K562 (cell line): ENCODE measurements at regions not wholly inside any gene's neighbourhood (a gene's known extent, or its start where the extent isn't known, plus 50 kb on each side); places are given as distances from the start of the nearest gene placed in this dataset.

Experiments used
- ATAC-seq: fragments of 200-7000 bp; cut with Tn5 transposase; 3 replicates; pipeline ENCODE4 v1.9.1; 2020; ENCODE audit warnings: moderate library complexity
- BruUV-seq: library from RNA; stranded (reverse); fragments of 400-500 nt; replicated peaks from 2 replicates; lab custom pipeline; 2021; lab: Mats Ljungman, UMichigan
- CTCF ChIA-PET: fragments of 300-600 bp; formaldehyde crosslinking; extraction: SDS; loops from one replicate; lab custom pipeline; 2021; ENCODE audit warnings: low intra/inter-chr PET ratio; lab: Yijun Ruan, JAX
- POLR2A ChIA-PET: fragments of 300-600, 350-650 bp; sonication (Branson Sonifier 250); formaldehyde crosslinking; extraction: SDS; loops from one replicate; lab custom pipeline; 2021; ENCODE audit warnings: antibody characterized with exemption, inconsistent platforms; lab: Yijun Ruan, JAX
- DNase-seq, 4 experiments: peaks; one replicate each; pipeline versions ENCODE4 v3.0.0 to v3.0.0-alpha.2; 2011 to 2018; ENCODE audit warnings: low spot score in 3 of 4, mixed read lengths in 3 of 4; ENCODE audit errors: extremely low read depth in 1 of 4
- FAIRE-seq: peaks from 2 replicates; lab custom pipeline; 2011; peaks lifted over from hg19 to GRCh38; lab: Jason Lieb, UNC
- H2AFZ ChIP-seq: 2 replicates; pipeline ENCODE4 v1.6.0; 2011; ENCODE audit warnings: low read depth, low read length, control low read depth, inconsistent platforms
- H3K27ac ChIP-seq: fragments of 200-600 bp; 3 replicates; pipeline ENCODE4 v1.8.0; 2011; ENCODE audit warnings: low read depth, mild to moderate bottlenecking, control low read depth, inconsistent platforms, low read length, moderate library complexity, mixed read lengths; ENCODE audit errors: extremely low read depth
- H3K27me3 ChIP-seq, 2 experiments: fragments of 300-600 bp in 1 of 2; 2 replicates in 1 of 2; 3 replicates in 1 of 2; pipeline versions ENCODE4 v1.6.0 to v1.8.0; 2011; ENCODE audit warnings: inconsistent platforms in 2 of 2, low read length in 2 of 2, mild to moderate bottlenecking in 1 of 2, mixed read lengths in 1 of 2, moderate library complexity in 1 of 2; ENCODE audit not compliant: control insufficient read depth in 2 of 2, insufficient read depth in 2 of 2
- H3K36me3 ChIP-seq: fragments of 300-600 bp; 3 replicates; pipeline ENCODE4 v1.8.0; 2011; ENCODE audit warnings: mild to moderate bottlenecking, low read length, inconsistent platforms; ENCODE audit not compliant: control insufficient read depth, insufficient read depth
- H3K4me1 ChIP-seq, 2 experiments: fragments of 200-600 bp in 1 of 2; replicated peaks in 1 of 2; 2 replicates in 1 of 2; 3 replicates in 1 of 2; pipeline versions ENCODE4 v1.5.1 to v1.8.0; 2011; ENCODE audit warnings: inconsistent platforms in 2 of 2, low read length in 2 of 2, mild to moderate bottlenecking in 1 of 2, mixed read lengths in 1 of 2, moderate library complexity in 1 of 2; ENCODE audit not compliant: control insufficient read depth in 2 of 2, insufficient read depth in 2 of 2
- H3K4me2 ChIP-seq: 2 replicates; pipeline ENCODE4 v1.6.1; 2011; ENCODE audit warnings: low read length, control low read depth, inconsistent platforms, mixed read lengths; ENCODE audit not compliant: insufficient read depth
- H3K4me3 ChIP-seq: fragments of 200-600 bp; sonication (generic), shearing (Covaris generic); 2 replicates; pipeline ENCODE4 v1.5.1; 2016; ENCODE audit warnings: control low read depth, inconsistent platforms
- H3K79me2 ChIP-seq: fragments of 200-600 bp; 3 replicates; pipeline ENCODE4 v1.8.0; 2011; ENCODE audit warnings: low read length, inconsistent platforms; ENCODE audit not compliant: control insufficient read depth, insufficient read depth
- H3K9ac ChIP-seq, 2 experiments: 2 replicates each; pipeline versions ENCODE4 v1.6.0 to v1.6.1; 2011; ENCODE audit warnings: low read depth in 2 of 2, low read length in 2 of 2, control low read depth in 1 of 2, inconsistent platforms in 1 of 2, mild to moderate bottlenecking in 1 of 2, mixed read lengths in 1 of 2; ENCODE audit not compliant: insufficient read depth in 1 of 2
- H3K9me1 ChIP-seq: one replicate; pipeline ENCODE4 v1.6.0; 2011; ENCODE audit warnings: inconsistent platforms, mild to moderate bottlenecking, low read length, moderate library complexity; ENCODE audit not compliant: control insufficient read depth, insufficient read depth
- H3K9me3 ChIP-seq: replicated peaks from 2 replicates; pipeline ENCODE4 v1.5.1; 2011; ENCODE audit warnings: low read depth, low read length, inconsistent platforms; ENCODE audit not compliant: control insufficient read depth, insufficient read depth
- H4K20me1 ChIP-seq: replicated peaks from 2 replicates; pipeline ENCODE4 v1.6.1; 2011; ENCODE audit warnings: low read length, inconsistent platforms, mixed read lengths; ENCODE audit not compliant: control insufficient read depth, insufficient read depth
- CBX1 ChIP-seq: sonication (generic); IDR thresholded peaks from 2 replicates; pipeline ENCODE4 v1.6.1; 2016; ENCODE audit warnings: antibody characterized with exemption, low read depth, mild to moderate bottlenecking
- ELF4 ChIP-seq: fragments of 450-650 bp; formaldehyde crosslinking; IDR thresholded peaks from 2 replicates; pipeline ENCODE4 v1.4.0; 2022; ENCODE audit warnings: missing genetic modification characterization
- IRF2 ChIP-seq: sonication (generic); formaldehyde crosslinking; IDR thresholded peaks from 2 replicates; pipeline ENCODE4 v1.8.1; 2022; ENCODE audit warnings: mild to moderate bottlenecking, missing genetic modification reagents
- JUNB ChIP-seq: fragments of 450-650 bp; formaldehyde crosslinking; conservative IDR thresholded peaks from 2 replicates; pipeline ENCODE4 v1.4.0; 2020; ENCODE audit warnings: mild to moderate bottlenecking
- TCF7L2 ChIP-seq: fragments of 150-350 bp; IDR thresholded peaks from 2 replicates; pipeline ENCODE4 v1.6.1; 2016; ENCODE audit warnings: low read depth, mild to moderate bottlenecking, low read length, moderate library complexity
- TCFL5 ChIP-seq: fragments of 250-450 bp; sonication (Bioruptor Pico); conservative IDR thresholded peaks from 2 replicates; pipeline ENCODE4 v1.6.1; 2021; ENCODE audit warnings: mild to moderate bottlenecking, moderate library complexity, matching md5 sums
- ZNF124 ChIP-seq: sonication (generic); formaldehyde crosslinking; IDR thresholded peaks from 2 replicates; pipeline ENCODE4 v1.8.1; 2022; ENCODE audit warnings: missing genetic modification reagents
- WGBS: fragments of 100-300 bp; shearing (Covaris generic); methylation state at CpG from one replicate; pipeline ENCODE4 v1.1.6; 2016; ENCODE audit warnings: low coverage, mixed read lengths; ENCODE audit not compliant: insufficient coverage; ENCODE audit errors: missing lambda C conversion rate; 5-methylcytosine and 5-hydroxymethylcytosine counted together
- in situ Hi-C: fragments of 300-500 bp; cut with MboI; formaldehyde crosslinking; loops from 4 replicates; pipeline ENCODE4 v1.15.0; 2018; ENCODE audit warnings: inconsistent platforms, mixed read lengths
- intact Hi-C: fragments of 100-400 bp; cut with micrococcal nuclease; formaldehyde crosslinking; loops from 2 replicates; pipeline ENCODE4 v1.14.2; 2022
- TF ChIP-seq, protein P1 (sequence below): sonication (generic); formaldehyde crosslinking; IDR thresholded peaks from 2 replicates; pipeline ENCODE4 v1.8.1; 2022; ENCODE audit warnings: missing genetic modification reagents
- TF ChIP-seq, protein P2 (sequence below): fragments of 450-650 bp; formaldehyde crosslinking; IDR thresholded peaks from 2 replicates; pipeline ENCODE4 v1.4.0; 2022; ENCODE audit warnings: mild to moderate bottlenecking, moderate library complexity
- TF ChIP-seq, protein P3 (sequence below): sonication (generic); formaldehyde crosslinking; IDR thresholded peaks from 2 replicates; pipeline ENCODE4 v1.8.0; 2022; ENCODE audit warnings: mild to moderate bottlenecking, missing genetic modification reagents
- TF ChIP-seq, protein P4 (sequence below): fragments of 150-350 bp; conservative IDR thresholded peaks from 2 replicates; pipeline ENCODE4 v1.6.1; 2014; ENCODE audit warnings: low read length

DNA sequence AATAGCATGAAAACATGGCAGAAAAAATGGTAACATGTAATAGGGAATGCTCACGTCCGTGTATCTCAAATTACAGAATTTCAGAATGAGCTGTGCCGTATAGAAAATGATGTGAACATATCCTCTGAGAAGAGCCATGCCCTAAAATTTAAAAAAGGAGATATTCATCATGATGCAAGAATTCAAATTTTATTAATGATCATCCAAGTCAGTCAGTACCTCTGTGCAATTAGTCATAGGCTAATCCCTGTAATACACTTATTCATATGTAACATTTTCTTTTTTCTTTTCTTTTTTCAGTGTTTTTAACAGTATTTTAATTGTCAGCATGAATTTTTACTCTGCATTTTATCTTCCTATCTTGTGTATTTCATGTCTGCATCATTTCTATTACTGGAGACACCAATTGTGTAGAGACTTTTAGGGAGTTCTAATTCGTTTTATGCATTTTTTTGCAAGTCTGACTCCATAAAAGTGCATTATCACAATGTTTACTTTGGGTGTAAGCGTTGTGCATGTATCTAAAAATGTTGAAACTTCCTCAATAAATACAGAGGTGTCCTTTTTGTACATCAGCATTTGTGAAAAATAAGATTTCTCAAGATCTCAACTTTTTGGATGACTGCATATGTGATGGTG, 1103.7 kb upstream of the CELF2 start:
- no peaks in the 10 kb centered on the region for H3K27me3 ChIP-seq
- H3K79me2 ChIP-seq = no peaks in the 10 kb centered on the region
- 2% methylated on average over 5 of the region's 5 CpGs for WGBS
- H3K4me1 ChIP-seq = no peaks in the 10 kb centered on the region
- H4K20me1 ChIP-seq = no peaks in the 10 kb centered on the region
- no peak overlapping the region for H3K4me3 ChIP-seq
- POLR2A ChIA-PET = no interaction called here
- no peak for FAIRE-seq
- intact Hi-C loops (no loop called here), in situ Hi-C loops (no loop called here)
- H3K9me3 ChIP-seq = no peaks in the 10 kb centered on the region
- H2AFZ ChIP-seq = no peak overlapping the region
- no peak for DNase-seq
- H3K27ac ChIP-seq = no peak overlapping the region
- TF ChIP-seq TCFL5 (CRISPR knock-in tag) = no peak
- no peak for ATAC-seq
- no peak overlapping the region for H3K4me2 ChIP-seq
- H3K9me1 ChIP-seq = no peaks in the 10 kb centered on the region
- no peaks in the 10 kb centered on the region for H3K36me3 ChIP-seq
- no TSS peak for BruUV-seq
- no peak overlapping the region for H3K9ac ChIP-seq
- CTCF ChIA-PET = no interaction called here

DNA sequence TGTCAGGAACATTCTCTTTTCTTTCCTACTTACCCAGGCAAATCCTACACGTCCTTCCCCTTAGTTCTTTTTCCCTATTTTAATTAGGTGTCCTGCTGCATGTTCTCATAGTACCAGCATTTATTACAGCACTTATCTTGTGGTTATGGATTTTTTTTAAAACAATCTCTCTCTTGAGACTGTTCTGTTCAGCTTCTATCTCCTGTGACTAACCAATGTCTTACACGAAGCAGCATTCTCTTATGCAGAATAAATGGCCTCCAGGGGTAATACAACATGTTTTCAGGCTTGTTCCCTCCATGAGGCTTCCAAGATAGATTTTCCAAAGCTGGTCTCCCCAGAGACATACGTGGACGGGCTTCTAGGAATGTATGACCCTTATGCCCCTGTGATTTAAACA, 1096.1 kb upstream of the CELF2 start:
- FAIRE-seq (no peak), DNase-seq (no peak), ATAC-seq (no peak)
- no peak overlapping the region for H3K4me3 ChIP-seq
- no TSS peak for BruUV-seq
- H2AFZ ChIP-seq = no peak overlapping the region
- 0% methylated on average over 4 of the region's 4 CpGs for WGBS
- H3K4me1 ChIP-seq = no peaks in the 10 kb centered on the region
- CTCF ChIA-PET = no interaction called here
- H3K79me2 ChIP-seq = no peaks in the 10 kb centered on the region
- in situ Hi-C loops (no loop called here), intact Hi-C loops (no loop called here)
- H3K9me1 ChIP-seq = no peaks in the 10 kb centered on the region
- H3K4me2 ChIP-seq = no peak overlapping the region
- no peaks in the 10 kb centered on the region for H3K27me3 ChIP-seq
- POLR2A ChIA-PET = interaction anchor here (1.6 kb wide), 1 partner anchor 10 kb away, joined by 4 read pairs; no protein-coding TSS in a partner anchor
- H4K20me1 ChIP-seq = no peaks in the 10 kb centered on the region
- no peaks in the 10 kb centered on the region for H3K9me3 ChIP-seq
- H3K9ac ChIP-seq = no peak overlapping the region
- H3K27ac ChIP-seq = no peak overlapping the region
- H3K36me3 ChIP-seq = no peaks in the 10 kb centered on the region
- TF ChIP-seq, protein P1, sequence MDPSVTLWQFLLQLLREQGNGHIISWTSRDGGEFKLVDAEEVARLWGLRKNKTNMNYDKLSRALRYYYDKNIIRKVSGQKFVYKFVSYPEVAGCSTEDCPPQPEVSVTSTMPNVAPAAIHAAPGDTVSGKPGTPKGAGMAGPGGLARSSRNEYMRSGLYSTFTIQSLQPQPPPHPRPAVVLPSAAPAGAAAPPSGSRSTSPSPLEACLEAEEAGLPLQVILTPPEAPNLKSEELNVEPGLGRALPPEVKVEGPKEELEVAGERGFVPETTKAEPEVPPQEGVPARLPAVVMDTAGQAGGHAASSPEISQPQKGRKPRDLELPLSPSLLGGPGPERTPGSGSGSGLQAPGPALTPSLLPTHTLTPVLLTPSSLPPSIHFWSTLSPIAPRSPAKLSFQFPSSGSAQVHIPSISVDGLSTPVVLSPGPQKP (CRISPR knock-in tag) = no peak
- no peak for TF ChIP-seq TCF7L2
- TF ChIP-seq ELF4 (CRISPR knock-in tag) = no peak
- no peak for TF ChIP-seq JUNB
- TF ChIP-seq, protein P2, sequence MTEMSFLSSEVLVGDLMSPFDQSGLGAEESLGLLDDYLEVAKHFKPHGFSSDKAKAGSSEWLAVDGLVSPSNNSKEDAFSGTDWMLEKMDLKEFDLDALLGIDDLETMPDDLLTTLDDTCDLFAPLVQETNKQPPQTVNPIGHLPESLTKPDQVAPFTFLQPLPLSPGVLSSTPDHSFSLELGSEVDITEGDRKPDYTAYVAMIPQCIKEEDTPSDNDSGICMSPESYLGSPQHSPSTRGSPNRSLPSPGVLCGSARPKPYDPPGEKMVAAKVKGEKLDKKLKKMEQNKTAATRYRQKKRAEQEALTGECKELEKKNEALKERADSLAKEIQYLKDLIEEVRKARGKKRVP (CRISPR knock-in tag) = no peak
- TF ChIP-seq CBX1 = no peak
- TF ChIP-seq IRF2 (CRISPR knock-in tag) = no peak
- no peak for TF ChIP-seq ZNF124
- TF ChIP-seq, protein P3, sequence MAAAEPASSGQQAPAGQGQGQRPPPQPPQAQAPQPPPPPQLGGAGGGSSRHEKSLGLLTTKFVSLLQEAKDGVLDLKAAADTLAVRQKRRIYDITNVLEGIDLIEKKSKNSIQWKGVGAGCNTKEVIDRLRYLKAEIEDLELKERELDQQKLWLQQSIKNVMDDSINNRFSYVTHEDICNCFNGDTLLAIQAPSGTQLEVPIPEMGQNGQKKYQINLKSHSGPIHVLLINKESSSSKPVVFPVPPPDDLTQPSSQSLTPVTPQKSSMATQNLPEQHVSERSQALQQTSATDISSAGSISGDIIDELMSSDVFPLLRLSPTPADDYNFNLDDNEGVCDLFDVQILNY = no peak
- TF ChIP-seq, protein P4, sequence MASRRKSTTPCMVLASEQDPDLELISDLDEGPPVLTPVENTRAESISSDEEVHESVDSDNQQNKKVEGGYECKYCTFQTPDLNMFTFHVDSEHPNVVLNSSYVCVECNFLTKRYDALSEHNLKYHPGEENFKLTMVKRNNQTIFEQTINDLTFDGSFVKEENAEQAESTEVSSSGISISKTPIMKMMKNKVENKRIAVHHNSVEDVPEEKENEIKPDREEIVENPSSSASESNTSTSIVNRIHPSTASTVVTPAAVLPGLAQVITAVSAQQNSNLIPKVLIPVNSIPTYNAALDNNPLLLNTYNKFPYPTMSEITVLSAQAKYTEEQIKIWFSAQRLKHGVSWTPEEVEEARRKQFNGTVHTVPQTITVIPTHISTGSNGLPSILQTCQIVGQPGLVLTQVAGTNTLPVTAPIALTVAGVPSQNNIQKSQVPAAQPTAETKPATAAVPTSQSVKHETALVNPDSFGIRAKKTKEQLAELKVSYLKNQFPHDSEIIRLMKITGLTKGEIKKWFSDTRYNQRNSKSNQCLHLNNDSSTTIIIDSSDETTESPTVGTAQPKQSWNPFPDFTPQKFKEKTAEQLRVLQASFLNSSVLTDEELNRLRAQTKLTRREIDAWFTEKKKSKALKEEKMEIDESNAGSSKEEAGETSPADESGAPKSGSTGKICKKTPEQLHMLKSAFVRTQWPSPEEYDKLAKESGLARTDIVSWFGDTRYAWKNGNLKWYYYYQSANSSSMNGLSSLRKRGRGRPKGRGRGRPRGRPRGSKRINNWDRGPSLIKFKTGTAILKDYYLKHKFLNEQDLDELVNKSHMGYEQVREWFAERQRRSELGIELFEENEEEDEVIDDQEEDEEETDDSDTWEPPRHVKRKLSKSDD = no peak
